Mucosa of rectum (tissue), 2 donors: ENCODE measurements at regions not wholly inside any gene's neighbourhood (a gene's known extent, or its start where the extent isn't known, plus 50 kb on each side); places are given as distances from the start of the nearest gene placed in this dataset.

Experiments
- H3K27ac ChIP-seq, 2 donors: one replicate each; pipeline ENCODE4 v1.7.0; 2013; ENCODE audit warnings: inconsistent platforms in 2 of 2, low read depth in 2 of 2, low read length in 2 of 2
- H3K27me3 ChIP-seq, 2 donors: one replicate each; pipeline ENCODE4 v1.7.0; 2013; ENCODE audit warnings: low read length in 2 of 2; ENCODE audit not compliant: control insufficient read depth in 2 of 2, insufficient read depth in 2 of 2
- H3K36me3 ChIP-seq, 2 donors: one replicate each; pipeline ENCODE4 v1.7.0; 2013; ENCODE audit warnings: low read length in 2 of 2; ENCODE audit not compliant: control insufficient read depth in 2 of 2, insufficient read depth in 2 of 2
- H3K4me1 ChIP-seq, 2 donors: one replicate each; pipeline ENCODE4 v1.7.0; 2013; ENCODE audit warnings: low read length in 2 of 2, mild to moderate bottlenecking in 1 of 2; ENCODE audit not compliant: control insufficient read depth in 2 of 2, insufficient read depth in 2 of 2
- H3K4me3 ChIP-seq, 2 donors: one replicate each; pipeline ENCODE4 v1.7.0; 2013; ENCODE audit warnings: low read length in 2 of 2
- H3K9ac ChIP-seq, 2 donors: one replicate each; pipeline ENCODE4 v1.7.0; 2013; ENCODE audit warnings: low read length in 2 of 2, low read depth in 1 of 2, mild to moderate bottlenecking in 1 of 2
- H3K9me3 ChIP-seq, 2 donors: one replicate each; pipeline ENCODE4 v1.7.0; 2013; ENCODE audit warnings: low read length in 2 of 2; ENCODE audit not compliant: control insufficient read depth in 2 of 2
- donor health status: healthy.
- donor health status: Normal muscosa, but diverticular disease.

- Histone ChIP-seq H3K36me3 (no peaks in the 10 kb centered on the region), H3K27ac (no peak overlapping the region), H3K9ac (no peak overlapping the region), H3K4me3 (no peak overlapping the region), H3K9me3 (no peaks in the 10 kb centered on the region), H3K27me3 (no peaks in the 10 kb centered on the region), H3K4me1 (no peaks in the 10 kb centered on the region)
These were observed 408.4 kb upstream of the PTBP2 start for GRCh38 chr1:96313216-96313615.

GRCh38 chr1:96329121-96329520 is 392.5 kb upstream of the PTBP2 start:
- Histone ChIP-seq H3K9me3 (no peaks in the 10 kb centered on the region), H3K4me3 (no peak overlapping the region), H3K36me3 (no peaks in the 10 kb centered on the region), H3K27me3 (no peaks in the 10 kb centered on the region), H3K27ac (no peak overlapping the region), H3K9ac (no peak overlapping the region), H3K4me1 (no peaks in the 10 kb centered on the region)

GRCh38 chr1:96331596-96331995 is 390.0 kb upstream of the PTBP2 start:
- Histone ChIP-seq H3K27ac (no peak overlapping the region), H3K9me3 (peaks cover 0 to 3% of the 10 kb centered on the region in 2 donors), H3K4me3 (no peak overlapping the region), H3K36me3 (no peaks in the 10 kb centered on the region), H3K9ac (no peak overlapping the region), H3K4me1 (no peaks in the 10 kb centered on the region), H3K27me3 (no peaks in the 10 kb centered on the region)

GRCh38 chr1:96333522-96334235 is 387.9 kb upstream of the PTBP2 start:
- Histone ChIP-seq H3K9ac (no peak overlapping the region), H3K36me3 (no peaks in the 10 kb centered on the region), H3K4me3 (no peak overlapping the region), H3K27ac (no peak overlapping the region), H3K27me3 (no peaks in the 10 kb centered on the region), H3K4me1 (no peaks in the 10 kb centered on the region), H3K9me3 (peaks cover 0 to 3% of the 10 kb centered on the region in 2 donors)

- no peak overlapping the region for H3K4me3 ChIP-seq
- H3K9me3 ChIP-seq, result peaks cover 0 to 3% of the 10 kb centered on the region in 2 donors
- H3K27ac ChIP-seq, result no peak overlapping the region
- H3K36me3 ChIP-seq, result no peaks in the 10 kb centered on the region
- no peaks in the 10 kb centered on the region for H3K4me1 ChIP-seq
- no peaks in the 10 kb centered on the region for H3K27me3 ChIP-seq
- no peak overlapping the region for H3K9ac ChIP-seq
These were observed 387.4 kb upstream of the PTBP2 start for GRCh38 chr1:96334236-96334557.

GRCh38 chr1:96338622-96339021 is 383.0 kb upstream of the PTBP2 start:
- H3K27me3 ChIP-seq, result no peaks in the 10 kb centered on the region
- H3K9me3 ChIP-seq, result peaks cover 0 to 3% of the 10 kb centered on the region in 2 donors
- H3K36me3 ChIP-seq, result no peaks in the 10 kb centered on the region
- no peak overlapping the region for H3K4me3 ChIP-seq
- no peak overlapping the region for H3K9ac ChIP-seq
- H3K4me1 ChIP-seq, result no peaks in the 10 kb centered on the region
- H3K27ac ChIP-seq, result no peak overlapping the region

- Histone ChIP-seq H3K27ac (no peak overlapping the region), H3K9me3 (peaks cover 0 to 3% of the 10 kb centered on the region in 2 donors), H3K36me3 (no peaks in the 10 kb centered on the region), H3K9ac (no peak overlapping the region), H3K27me3 (no peaks in the 10 kb centered on the region), H3K4me3 (no peak overlapping the region), H3K4me1 (no peaks in the 10 kb centered on the region)
These were observed 380.9 kb upstream of the PTBP2 start for GRCh38 chr1:96340686-96341085.

- Histone ChIP-seq H3K27me3 (no peaks in the 10 kb centered on the region), H3K4me1 (no peaks in the 10 kb centered on the region), H3K4me3 (no peak overlapping the region), H3K27ac (no peak overlapping the region), H3K36me3 (no peaks in the 10 kb centered on the region), H3K9me3 (no peaks in the 10 kb centered on the region), H3K9ac (no peak overlapping the region)
These were observed 374.9 kb upstream of the PTBP2 start for GRCh38 chr1:96346719-96347118.

DNA sequence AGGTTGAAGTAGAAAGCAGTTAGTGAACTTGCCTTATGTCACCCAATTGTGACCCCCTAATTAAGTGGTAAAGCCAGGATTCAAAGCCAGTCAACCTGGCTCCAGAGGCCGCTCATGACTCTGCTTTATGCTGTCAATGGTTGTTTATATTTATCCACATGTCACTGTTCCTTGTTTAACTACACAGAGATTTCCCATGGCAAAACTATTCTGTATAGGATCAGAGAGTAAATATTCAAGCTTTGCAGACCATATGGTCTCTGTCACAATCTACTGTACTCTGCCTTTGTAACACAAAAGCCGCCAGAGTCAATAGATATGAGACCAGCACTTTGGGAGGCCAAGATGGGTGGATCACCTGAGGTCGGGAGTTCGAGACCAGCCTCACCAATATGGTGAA is 371.7 kb upstream of the PTBP2 start:
- H3K36me3 ChIP-seq, result no peaks in the 10 kb centered on the region

GRCh38 chr1:96352733-96353132 is 368.9 kb upstream of the PTBP2 start:
- no peak overlapping the region for H3K27ac ChIP-seq
- H3K4me1 ChIP-seq, result no peaks in the 10 kb centered on the region
- H3K9me3 ChIP-seq, result no peaks in the 10 kb centered on the region
- H3K36me3 ChIP-seq, result no peaks in the 10 kb centered on the region
- no peak overlapping the region for H3K4me3 ChIP-seq
- H3K27me3 ChIP-seq, result no peaks in the 10 kb centered on the region
- H3K9ac ChIP-seq, result no peak overlapping the region

More for the DNA sequence above, 371.7 kb upstream of the PTBP2 start:
- Histone ChIP-seq H3K4me3 (no peak overlapping the region), H3K4me1 (no peaks in the 10 kb centered on the region), H3K9ac (no peak overlapping the region), H3K27ac (no peak overlapping the region), H3K27me3 (no peaks in the 10 kb centered on the region), H3K9me3 (no peaks in the 10 kb centered on the region)

GRCh38 chr1:96355521-96355920 is 366.1 kb upstream of the PTBP2 start:
- Histone ChIP-seq H3K4me1 (no peaks in the 10 kb centered on the region), H3K36me3 (no peaks in the 10 kb centered on the region), H3K27ac (no peak overlapping the region), H3K9ac (no peak overlapping the region), H3K9me3 (no peaks in the 10 kb centered on the region), H3K4me3 (no peak overlapping the region), H3K27me3 (no peaks in the 10 kb centered on the region)
